WTC11 (cell line): ENCODE measurements at regions not wholly inside any gene's neighbourhood (a gene's known extent, or its start where the extent isn't known, plus 50 kb on each side); places are given as distances from the start of the nearest gene placed in this dataset.

ENCODE experiments used
- ATAC-seq: fragments of 200-7000 bp; cut with Tn5 transposase; 2 replicates; pipeline ENCODE4 v1.10.0; 2021; ENCODE audit warnings: mild to moderate bottlenecking, moderate library complexity
- CTCF ChIA-PET: fragments of 300-600 bp; sonication (Branson Sonifier 250); formaldehyde crosslinking; loops from one replicate; lab custom pipeline; 2021; ENCODE audit warnings: antibody characterized with exemption; lab: Charles Lee
- POLR2A ChIA-PET: fragments of 350-600 bp; sonication (Branson Sonifier 250); formaldehyde crosslinking; loops from one replicate; lab custom pipeline; 2021; ENCODE audit warnings: antibody characterized with exemption; lab: Charles Lee
- DNase-seq: peaks from one replicate; pipeline ENCODE4 v3.0.0; 2021; ENCODE audit warnings: low spot score
- H3K27ac Mint-ChIP-seq: 2 replicates; pipeline ENCODE4 v1.8.0; 2021; ENCODE audit warnings: mixed read lengths
- H3K27me3 Mint-ChIP-seq: 2 replicates; pipeline ENCODE4 v1.8.0; 2021; ENCODE audit warnings: low read depth, mild to moderate bottlenecking, moderate library complexity, mixed read lengths
- H3K36me3 Mint-ChIP-seq: 2 replicates; pipeline ENCODE4 v1.8.0; 2021; ENCODE audit warnings: mixed read lengths
- H3K4me1 Mint-ChIP-seq: 2 replicates; pipeline ENCODE4 v1.8.0; 2022; ENCODE audit warnings: mixed read lengths
- H3K4me3 Mint-ChIP-seq: 2 replicates; pipeline ENCODE4 v1.8.0; 2021; ENCODE audit warnings: mild to moderate bottlenecking, moderate library complexity, mixed read lengths
- H3K9me3 Mint-ChIP-seq: 2 replicates; pipeline ENCODE4 v1.8.0; 2021; ENCODE audit warnings: mixed read lengths
- CREB1 ChIP-seq: sonication (generic); formaldehyde crosslinking; IDR thresholded peaks from 2 replicates; pipeline ENCODE4 v1.8.0; 2023; ENCODE audit warnings: mild to moderate bottlenecking, missing genetic modification reagents
- E2F1 ChIP-seq: sonication (generic); formaldehyde crosslinking; IDR thresholded peaks from 2 replicates; pipeline ENCODE4 v1.8.0; 2022; ENCODE audit warnings: mild to moderate bottlenecking, missing genetic modification reagents
- ELF4 ChIP-seq: sonication (generic); formaldehyde crosslinking; IDR thresholded peaks from 2 replicates; pipeline ENCODE4 v1.8.1; 2022; ENCODE audit warnings: low read depth, mild to moderate bottlenecking, moderate library complexity, missing genetic modification reagents
- FOXP1 ChIP-seq: sonication (generic); formaldehyde crosslinking; IDR thresholded peaks from 2 replicates; pipeline ENCODE4 v1.8.0; 2022; ENCODE audit warnings: missing genetic modification reagents, mild to moderate bottlenecking, moderate library complexity, borderline replicate concordance
- NFATC4 ChIP-seq: fragments of 250-450 bp; sonication (Bioruptor Pico); IDR thresholded peaks from 2 replicates; pipeline ENCODE4 v1.9.0; 2021; ENCODE audit warnings: mild to moderate bottlenecking
- NFE2L1 ChIP-seq: sonication (generic); formaldehyde crosslinking; IDR thresholded peaks from 2 replicates; pipeline ENCODE4 v1.8.1; 2023; ENCODE audit warnings: missing genetic modification reagents
- PRDM15 ChIP-seq: sonication (generic); formaldehyde crosslinking; IDR thresholded peaks from 2 replicates; pipeline ENCODE4 v1.8.0; 2022; ENCODE audit warnings: missing genetic modification reagents
- RELA ChIP-seq: sonication (generic); formaldehyde crosslinking; IDR thresholded peaks from 2 replicates; pipeline ENCODE4 v1.8.1; 2022; ENCODE audit warnings: missing genetic modification reagents, mild to moderate bottlenecking, borderline replicate concordance
- TCF7 ChIP-seq: sonication (generic); formaldehyde crosslinking; IDR thresholded peaks from 2 replicates; pipeline ENCODE4 v1.8.0; 2022; ENCODE audit warnings: mild to moderate bottlenecking, low read depth, missing genetic modification reagents, moderate library complexity
- TP53 ChIP-seq: sonication (generic); formaldehyde crosslinking; IDR thresholded peaks from 2 replicates; pipeline ENCODE4 v1.8.1; 2023; ENCODE audit warnings: mild to moderate bottlenecking, missing genetic modification reagents
- ZNF416 ChIP-seq: fragments of 250-450 bp; sonication (Bioruptor Pico); IDR thresholded peaks from 2 replicates; pipeline ENCODE4 v1.9.0; 2021; ENCODE audit warnings: mild to moderate bottlenecking, inconsistent platforms
- ZNF512 ChIP-seq: sonication (generic); formaldehyde crosslinking; IDR thresholded peaks from 2 replicates; pipeline ENCODE4 v1.8.1; 2022; ENCODE audit warnings: missing genetic modification reagents, borderline replicate concordance
- ZNF532 ChIP-seq: fragments of 250-450 bp; sonication (Bioruptor Pico); IDR thresholded peaks from 2 replicates; pipeline ENCODE4 v1.9.0; 2021; ENCODE audit warnings: mild to moderate bottlenecking, borderline replicate concordance
- ZNF671 ChIP-seq: fragments of 250-450 bp; sonication (Bioruptor Pico); IDR thresholded peaks from 2 replicates; pipeline ENCODE4 v1.8.0; 2021; ENCODE audit warnings: mild to moderate bottlenecking
- ZSCAN18 ChIP-seq: fragments of 250-450 bp; sonication (Bioruptor Pico); IDR thresholded peaks from 2 replicates; pipeline ENCODE4 v2.1.2; 2022; ENCODE audit warnings: mild to moderate bottlenecking, moderate library complexity

GRCh38 chr11:23022854-23023253 is 162.6 kb upstream of the CCDC179 start (continued):
- TF ChIP-seq ZNF532: no peak

- no peak for TF ChIP-seq FOXP1 (CRISPR knock-in tag)
- no peak for TF ChIP-seq ELF4 (CRISPR knock-in tag)
- no peak for TF ChIP-seq PRDM15 (CRISPR knock-in tag)
- no peak for TF ChIP-seq ZNF512 (CRISPR knock-in tag)
- TF ChIP-seq E2F1 (CRISPR knock-in tag): no peak
- no peak for TF ChIP-seq CREB1 (CRISPR knock-in tag)
- TF ChIP-seq TCF7: no peak
- no peak for TF ChIP-seq ZNF671 (CRISPR knock-in tag)
- TF ChIP-seq ZNF416: no peak
- TF ChIP-seq NFE2L1: no peak
- no peak for TF ChIP-seq RELA
- no peak for TF ChIP-seq NFATC4 (CRISPR knock-in tag)
- DNase-seq: no peak
- ChIA-PET CTCF (interaction anchor here (1.0 kb wide), 1 partner anchor 147 kb away, joined by 3 read pairs; no protein-coding TSS in a partner anchor), POLR2A (no interaction called here)
- Mint-ChIP-seq H3K27me3 (no peaks in the 10 kb centered on the region), H3K4me3 (no peak overlapping the region), H3K9me3 (no peaks in the 10 kb centered on the region), H3K27ac (no peak overlapping the region), H3K4me1 (0 out of 2 replicates have a peak, but pooled peaks cover 9% of the 10 kb centered on the region), H3K36me3 (no peaks in the 10 kb centered on the region)
- no peak for ATAC-seq
Measured at GRCh38 chr11:23023319-23023718, 163.0 kb upstream of the CCDC179 start.

GRCh38 chr11:23041001-23041503 is 180.8 kb upstream of the CCDC179 start:
- Mint-ChIP-seq H3K27me3 (no peaks in the 10 kb centered on the region), H3K9me3 (peaks cover 7% of the 10 kb centered on the region), H3K4me3 (no peak overlapping the region), H3K4me1 (no peaks in the 10 kb centered on the region), H3K36me3 (no peaks in the 10 kb centered on the region), H3K27ac (no peak overlapping the region)
- CTCF ChIA-PET: interaction anchor here (1.4 kb wide), 1 partner anchor 20 kb away, joined by 3 read pairs; no protein-coding TSS in a partner anchor
- DNase-seq: no peak
- POLR2A ChIA-PET: no interaction called here
- no peak for TF ChIP-seq TP53 (CRISPR knock-in tag)
- TF ChIP-seq ZSCAN18 (CRISPR knock-in tag): no peak
- ATAC-seq: no peak
